ENCODE measurements at regions not wholly inside any gene's neighbourhood (a gene's known extent, or its start where the extent isn't known, plus 50 kb on each side); places are given as distances from the start of the nearest gene placed in this dataset.
A peak's percentile ranks its signal among the peaks of the same experiment; 100 is the strongest.

DNA sequence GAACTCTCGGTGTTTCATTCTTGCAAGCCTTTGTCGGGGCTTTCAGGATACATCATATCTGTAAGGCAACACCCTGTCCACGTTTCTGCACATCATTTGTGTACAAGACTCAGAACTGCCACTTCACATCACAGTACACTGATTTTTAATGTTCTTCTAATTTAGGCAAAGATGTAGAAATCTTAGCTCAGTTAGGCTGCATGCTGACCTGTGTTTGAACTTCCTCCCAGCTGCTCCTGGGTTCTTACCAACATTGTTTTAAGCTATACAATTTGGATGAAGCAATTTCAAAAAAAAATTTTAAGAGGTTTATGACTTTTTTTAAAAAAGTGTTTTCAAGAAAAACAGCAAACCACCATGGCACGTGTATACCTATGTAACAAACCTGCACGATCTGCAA, 1047.9 kb upstream of the SLC10A2 start:
- DNase-seq (ENCODE audit: low spot score): no peak
- Mint-ChIP-seq H3K4me1 (ENCODE audit: low read depth) (no peaks in the 10 kb centered on the region), H3K4me3 (ENCODE audit: unreplicated experiment) (no peak overlapping the region), H3K36me3 (ENCODE audit: low read depth) (no peaks in the 10 kb centered on the region), H3K27me3 (ENCODE audit: low read depth) (no peaks in the 10 kb centered on the region), H3K9me3 (ENCODE audit: low read depth) (peaks cover 5% of the 10 kb centered on the region), H3K27ac (ENCODE audit: unreplicated experiment) (no peak overlapping the region)
- no peak for TF ChIP-seq CTCF (IDR thresholded peaks at IDR 0.05)

DNA sequence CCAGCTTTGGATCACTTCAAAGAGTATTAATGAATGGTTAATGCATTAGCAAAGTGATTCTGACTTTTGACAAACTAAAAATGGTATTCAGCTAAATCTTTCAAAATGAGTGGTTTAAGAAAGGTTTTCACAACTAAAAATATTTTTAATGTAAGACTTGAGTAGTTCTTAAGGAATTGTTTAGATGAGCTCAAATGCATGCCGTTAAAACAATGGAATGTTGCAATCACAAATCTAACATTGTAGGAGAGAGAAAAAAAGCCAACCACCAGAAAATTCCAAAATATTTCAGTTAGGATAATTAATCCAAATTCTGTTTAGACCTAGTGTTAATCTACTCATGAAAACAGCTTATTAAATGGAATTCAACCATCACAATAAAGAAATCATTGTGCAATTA, 1044.8 kb upstream of the SLC10A2 start:
- Mint-ChIP-seq H3K27me3 (ENCODE audit: low read depth) (no peaks in the 10 kb centered on the region), H3K4me3 (ENCODE audit: unreplicated experiment) (no peak overlapping the region), H3K9me3 (ENCODE audit: low read depth) (peaks cover 10% of the 10 kb centered on the region), H3K4me1 (ENCODE audit: low read depth) (peaks cover 12% of the 10 kb centered on the region), H3K36me3 (ENCODE audit: low read depth) (peaks cover 2% of the 10 kb centered on the region), H3K27ac (ENCODE audit: unreplicated experiment) (no peak overlapping the region)
- no peak for TF ChIP-seq CTCF (IDR thresholded peaks at IDR 0.05)
- no peak for DNase-seq (ENCODE audit: low spot score)

DNA sequence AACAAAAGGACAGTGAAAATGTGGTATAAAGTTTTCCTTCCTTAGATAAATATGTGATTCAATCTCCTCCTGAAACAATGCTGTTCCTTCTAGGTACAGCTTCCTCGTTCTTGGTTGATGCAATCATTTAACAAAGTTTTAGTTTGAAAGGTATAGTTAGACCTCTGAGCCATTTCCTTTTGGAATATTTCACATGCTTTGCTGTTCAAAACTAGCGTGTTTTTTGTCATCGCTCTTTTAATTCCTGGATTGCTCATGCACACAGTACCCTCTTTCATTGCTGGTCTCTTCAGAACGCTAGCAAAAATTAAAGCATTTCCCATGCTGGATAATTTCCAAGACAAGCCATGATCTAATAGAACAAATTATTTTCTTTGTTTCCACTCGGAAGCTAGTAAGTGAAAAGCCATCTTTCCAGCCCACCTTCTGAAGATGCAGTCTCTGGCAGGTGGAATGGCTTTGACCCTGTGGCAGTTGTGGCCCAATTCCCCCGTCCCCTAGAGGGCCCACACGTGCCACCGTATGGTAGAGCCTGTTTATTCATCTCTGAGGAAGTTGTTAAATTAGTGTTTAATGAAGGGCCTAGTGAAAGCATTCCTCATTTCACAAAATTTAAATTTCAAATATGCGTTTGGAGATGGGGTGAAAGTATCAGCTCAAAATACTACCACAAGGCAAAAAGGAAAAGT, 1040.6 kb upstream of the SLC10A2 start:
- Mint-ChIP-seq H3K4me1 (ENCODE audit: low read depth) (peaks cover 19% of the 10 kb centered on the region), H3K36me3 (ENCODE audit: low read depth) (peaks cover 2% of the 10 kb centered on the region), H3K9me3 (ENCODE audit: low read depth) (peaks cover 10% of the 10 kb centered on the region), H3K27me3 (ENCODE audit: low read depth) (no peaks in the 10 kb centered on the region), H3K27ac (ENCODE audit: unreplicated experiment) (peak overlapping the region; percentile 43), H3K4me3 (ENCODE audit: unreplicated experiment) (no peak overlapping the region)
- no peak for DNase-seq (ENCODE audit: low spot score)
- TF ChIP-seq CTCF (IDR thresholded peaks at IDR 0.05): peak; percentile 33

DNA sequence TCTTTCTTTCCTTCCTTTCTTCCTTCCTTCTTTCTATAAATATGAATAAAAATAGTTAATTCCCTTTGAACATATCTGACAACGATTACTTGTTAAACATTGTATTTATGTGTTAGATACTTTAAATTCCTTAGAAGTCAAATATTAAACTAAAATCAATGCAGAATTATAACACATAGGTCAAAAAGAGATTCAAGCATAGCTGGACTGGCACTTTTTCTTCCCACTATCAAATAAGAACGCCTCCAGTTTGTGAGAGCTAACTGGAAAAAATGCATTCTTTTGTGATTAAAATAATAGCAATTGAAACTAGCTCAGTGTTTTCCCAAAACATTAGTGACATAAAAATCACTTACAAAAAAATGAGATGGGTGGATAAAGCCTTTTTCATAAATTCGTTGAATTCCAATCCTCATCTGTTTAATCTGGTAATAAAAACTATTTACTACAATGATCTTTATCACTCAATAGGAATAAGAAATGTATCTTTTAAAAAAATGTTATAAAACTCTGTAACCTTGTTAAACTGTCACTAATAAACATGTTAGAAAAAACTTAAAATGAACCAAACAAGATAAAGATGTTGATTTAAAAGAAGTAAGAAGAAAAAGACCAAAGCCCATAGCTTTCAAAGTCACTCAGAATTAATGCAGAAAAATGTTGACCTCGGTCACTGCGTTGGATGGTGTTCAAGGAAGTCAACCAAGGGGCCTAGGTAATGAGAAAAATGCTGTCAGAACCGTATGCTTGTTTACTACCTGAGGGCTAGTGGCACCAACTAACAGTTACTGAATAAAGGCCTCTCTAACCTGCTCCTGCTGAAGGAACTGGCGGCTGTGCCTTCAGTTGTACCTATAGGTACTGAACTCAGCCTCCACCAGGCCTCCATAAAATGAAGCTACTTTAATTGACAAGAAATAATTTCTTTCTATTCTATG, 1039.5 kb upstream of the SLC10A2 start:
- no peak for TF ChIP-seq CTCF (IDR thresholded peaks at IDR 0.05)
- no peak for DNase-seq (ENCODE audit: low spot score)
- Mint-ChIP-seq H3K27ac (ENCODE audit: unreplicated experiment) (no peak overlapping the region), H3K27me3 (ENCODE audit: low read depth) (no peaks in the 10 kb centered on the region), H3K4me3 (ENCODE audit: unreplicated experiment) (no peak overlapping the region), H3K4me1 (ENCODE audit: low read depth) (peaks cover 19% of the 10 kb centered on the region), H3K9me3 (ENCODE audit: low read depth) (peaks cover 10% of the 10 kb centered on the region), H3K36me3 (ENCODE audit: low read depth) (peaks cover 2% of the 10 kb centered on the region)

- Mint-ChIP-seq H3K27me3 (ENCODE audit: low read depth) (no peaks in the 10 kb centered on the region), H3K4me1 (ENCODE audit: low read depth) (no peaks in the 10 kb centered on the region), H3K9me3 (ENCODE audit: low read depth) (no peaks in the 10 kb centered on the region), H3K36me3 (ENCODE audit: low read depth) (no peaks in the 10 kb centered on the region), H3K4me3 (ENCODE audit: unreplicated experiment) (no peak overlapping the region), H3K27ac (ENCODE audit: unreplicated experiment) (no peak overlapping the region)
- TF ChIP-seq CTCF (IDR thresholded peaks at IDR 0.05): no peak
- no peak for DNase-seq (ENCODE audit: low spot score)
These were observed 1033.5 kb upstream of the SLC10A2 start for GRCh38 chr13:104099750-104100149.

Data from chondrocyte (in vitro differentiated cells).